Thyroid gland (tissue), 4 donors: ENCODE measurements at regions not wholly inside any gene's neighbourhood (a gene's known extent, or its start where the extent isn't known, plus 50 kb on each side); places are given as distances from the start of the nearest gene placed in this dataset.

ENCODE experiments used
- DNase-seq, 2 donors: peaks; one replicate each; pipeline ENCODE4 v3.0.0-alpha.2; 2019
- H3K27ac ChIP-seq, 3 donors: fragments of 200-600 bp; sonication (generic); 1 replicate in 2 of 3; 2 replicates in 1 of 3; pipeline ENCODE4 v1.5.1; 2016 to 2019; ENCODE audit warnings: mild to moderate bottlenecking in 1 of 3, moderate library complexity in 1 of 3
- H3K27me3 ChIP-seq: fragments of 200-600 bp; sonication (generic); one replicate; pipeline ENCODE4 v1.5.1; 2019
- H3K36me3 ChIP-seq, 2 donors: fragments of 200-600 bp; sonication (generic); one replicate each; pipeline ENCODE4 v1.5.1; 2016 to 2019
- H3K4me1 ChIP-seq, 2 donors: fragments of 200-600 bp; sonication (generic); one replicate each; pipeline ENCODE4 v1.5.1; 2017 to 2019
- H3K4me3 ChIP-seq, 3 donors: fragments of 200-600 bp; sonication (generic); replicated peaks in 1 of 3; 1 replicate in 2 of 3; 2 replicates in 1 of 3; pipeline ENCODE4 v1.5.1; 2016; ENCODE audit warnings: mild to moderate bottlenecking in 1 of 3
- H3K9me3 ChIP-seq: fragments of 200-600 bp; sonication (generic); one replicate; pipeline ENCODE4 v1.5.1; 2017
- CTCF ChIP-seq, 6 experiments: fragments of 200-600 bp in 3 of 6; fragments of 450-650 bp in 3 of 6; sonication (generic) in 3 of 6; IDR thresholded peaks; one replicate each; pipeline ENCODE4 v1.5.1; 2016 to 2019; ENCODE audit warnings: antibody characterized with exemption in 6 of 6, mild to moderate bottlenecking in 2 of 6, inconsistent platforms in 1 of 6, moderate library complexity in 1 of 6
- POLR2A ChIP-seq, 2 donors: fragments of 450-650 bp; IDR thresholded peaks; one replicate each; pipeline ENCODE4 v1.6.1; 2017; ENCODE audit warnings: antibody characterized with exemption in 2 of 2, mild to moderate bottlenecking in 2 of 2, moderate library complexity in 1 of 2
- WGBS, 2 donors: methylation state at CpG; one replicate each; pipeline ENCODE4 v1.1.5; 2017; 5-methylcytosine and 5-hydroxymethylcytosine counted together
- intact Hi-C: fragments of 100-400 bp; cut with DNase I; formaldehyde crosslinking; loops from one replicate; pipeline ENCODE4 v1.15.1; 2023

- Histone ChIP-seq H3K4me1 (no peaks in the 10 kb centered on the region), H3K4me3 (no peak overlapping the region), H3K9me3 (no peaks in the 10 kb centered on the region), H3K27ac (no peak overlapping the region), H3K27me3 (no peaks in the 10 kb centered on the region), H3K36me3 (no peaks in the 10 kb centered on the region)
- DNase-seq, result no peak
- WGBS, 2 donors, result 97% methylated on average over 3 of the region's 3 CpGs
- TF ChIP-seq CTCF (IDR thresholded peaks at IDR 0.05), result no peak
- no peak for TF ChIP-seq POLR2A (IDR thresholded peaks at IDR 0.05)
- intact Hi-C loops, result no loop called here
These were observed 118.7 kb upstream of the PTPRG start for GRCh38 chr3:61442696-61443095.

- no peaks in the 10 kb centered on the region for H3K36me3 ChIP-seq
- DNase-seq, result no peak
- no peaks in the 10 kb centered on the region for H3K27me3 ChIP-seq
- intact Hi-C loops, result no loop called here
- TF ChIP-seq CTCF (IDR thresholded peaks at IDR 0.05) (no peak), POLR2A (IDR thresholded peaks at IDR 0.05) (no peak)
- no peak overlapping the region for H3K4me3 ChIP-seq
- no peaks in the 10 kb centered on the region for H3K4me1 ChIP-seq
- no peak overlapping the region for H3K27ac ChIP-seq
- H3K9me3 ChIP-seq, result no peaks in the 10 kb centered on the region
These were observed 117.5 kb upstream of the PTPRG start for GRCh38 chr3:61443886-61444285.

GRCh38 chr3:61444782-61445181 lies 116.6 kb upstream of the PTPRG start:
- WGBS, 2 donors, result 94 to 98% methylated on average over 1 of the region's 1 CpG
- Histone ChIP-seq H3K27ac (no peak overlapping the region), H3K4me3 (no peak overlapping the region), H3K9me3 (no peaks in the 10 kb centered on the region), H3K4me1 (no peaks in the 10 kb centered on the region), H3K27me3 (no peaks in the 10 kb centered on the region), H3K36me3 (no peaks in the 10 kb centered on the region)
- intact Hi-C loops, result no loop called here
- TF ChIP-seq CTCF (IDR thresholded peaks at IDR 0.05) (no peak), POLR2A (IDR thresholded peaks at IDR 0.05) (no peak)
- DNase-seq, result no peak

- WGBS, 2 donors, result 92 to 95% methylated on average over 7 of the region's 7 CpGs
- intact Hi-C loops, result no loop called here
- no peak overlapping the region for H3K4me3 ChIP-seq
- no peak overlapping the region for H3K27ac ChIP-seq
- no peaks in the 10 kb centered on the region for H3K4me1 ChIP-seq
- no peak for DNase-seq
- no peaks in the 10 kb centered on the region for H3K36me3 ChIP-seq
- TF ChIP-seq POLR2A (IDR thresholded peaks at IDR 0.05) (no peak), CTCF (IDR thresholded peaks at IDR 0.05) (no peak)
- H3K27me3 ChIP-seq, result no peaks in the 10 kb centered on the region
- H3K9me3 ChIP-seq, result no peaks in the 10 kb centered on the region
These were observed 115.4 kb upstream of the PTPRG start for GRCh38 chr3:61445924-61446323.

GRCh38 chr3:61446341-61446740 lies 115.0 kb upstream of the PTPRG start:
- Histone ChIP-seq H3K27ac (no peak overlapping the region), H3K9me3 (no peaks in the 10 kb centered on the region), H3K4me1 (no peaks in the 10 kb centered on the region), H3K4me3 (no peak overlapping the region), H3K36me3 (no peaks in the 10 kb centered on the region), H3K27me3 (no peaks in the 10 kb centered on the region)
- no peak for DNase-seq
- TF ChIP-seq CTCF (IDR thresholded peaks at IDR 0.05), result no peak
- intact Hi-C loops, result no loop called here
